ENCODE measurements at regions not wholly inside any gene's neighbourhood (a gene's known extent, or its start where the extent isn't known, plus 50 kb on each side); places are given as distances from the start of the nearest gene placed in this dataset.

- Histone ChIP-seq H3K27me3 (no peaks in the 10 kb centered on the region), H3K4me3 (no peak overlapping the region), H3K4me1 (no peaks in the 10 kb centered on the region), H3K36me3 (no peaks in the 10 kb centered on the region), H3K27ac (no peak overlapping the region), H3K9me3 (no peaks in the 10 kb centered on the region)
- TF ChIP-seq, protein P1, sequence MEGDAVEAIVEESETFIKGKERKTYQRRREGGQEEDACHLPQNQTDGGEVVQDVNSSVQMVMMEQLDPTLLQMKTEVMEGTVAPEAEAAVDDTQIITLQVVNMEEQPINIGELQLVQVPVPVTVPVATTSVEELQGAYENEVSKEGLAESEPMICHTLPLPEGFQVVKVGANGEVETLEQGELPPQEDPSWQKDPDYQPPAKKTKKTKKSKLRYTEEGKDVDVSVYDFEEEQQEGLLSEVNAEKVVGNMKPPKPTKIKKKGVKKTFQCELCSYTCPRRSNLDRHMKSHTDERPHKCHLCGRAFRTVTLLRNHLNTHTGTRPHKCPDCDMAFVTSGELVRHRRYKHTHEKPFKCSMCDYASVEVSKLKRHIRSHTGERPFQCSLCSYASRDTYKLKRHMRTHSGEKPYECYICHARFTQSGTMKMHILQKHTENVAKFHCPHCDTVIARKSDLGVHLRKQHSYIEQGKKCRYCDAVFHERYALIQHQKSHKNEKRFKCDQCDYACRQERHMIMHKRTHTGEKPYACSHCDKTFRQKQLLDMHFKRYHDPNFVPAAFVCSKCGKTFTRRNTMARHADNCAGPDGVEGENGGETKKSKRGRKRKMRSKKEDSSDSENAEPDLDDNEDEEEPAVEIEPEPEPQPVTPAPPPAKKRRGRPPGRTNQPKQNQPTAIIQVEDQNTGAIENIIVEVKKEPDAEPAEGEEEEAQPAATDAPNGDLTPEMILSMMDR (IDR thresholded peaks at IDR 0.05) = no peak
- no peak for ATAC-seq
- intact Hi-C loops (cut with DNase I) = loop anchor here in 1 of 10 donors (10.0 kb wide), 1 partner anchor 127 kb away; no protein-coding TSS in a partner anchor
- DNase-seq = no peak
- 82 to 89% methylated on average over 2 of the region's 2 CpGs for WGBS, 2 donors
Measured at GRCh38 chr4:12507868-12508481, 976.2 kb downstream of the RAB28 start.

GRCh38 chr4:12500409-12500808 lies 983.7 kb downstream of the RAB28 start:
- Histone ChIP-seq H3K27me3 (no peaks in the 10 kb centered on the region), H3K27ac (peak overlapping the region in 1 of 10 donors; percentile 5), H3K4me3 (no peak overlapping the region), H3K9me3 (no peaks in the 10 kb centered on the region), H3K36me3 (no peaks in the 10 kb centered on the region), H3K4me1 (peaks cover 0 to 14% (median 0%) of the 10 kb centered on the region in 9 donors)
- ATAC-seq = peak in 2 of 8 donors; percentile 55 to 74
- TF ChIP-seq, protein P1 (IDR thresholded peaks at IDR 0.05) = no peak
- no peak for DNase-seq
- intact Hi-C loops (cut with DNase I) = loop anchor here in 1 of 10 donors (10.0 kb wide), 1 partner anchor 134 kb away; no protein-coding TSS in a partner anchor

DNA sequence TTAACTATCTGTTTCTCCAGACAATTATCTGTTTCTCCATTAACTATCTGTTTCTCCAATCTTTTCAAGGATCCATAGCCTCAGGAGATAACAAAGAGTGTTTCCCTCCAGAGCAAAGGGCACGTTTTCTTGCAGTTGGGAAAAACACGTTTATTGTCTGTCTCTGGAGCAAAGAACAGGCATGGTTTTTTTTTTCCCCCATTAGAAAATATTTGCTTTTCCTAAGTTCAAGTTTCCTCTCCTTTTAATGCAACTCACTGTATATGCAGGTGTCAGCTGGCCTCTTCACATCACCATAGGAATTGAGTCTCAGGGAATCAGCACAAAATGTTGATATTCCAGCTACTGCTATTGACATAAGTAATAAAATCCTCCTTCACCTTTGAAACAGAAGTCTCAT lies 984.4 kb downstream of the RAB28 start:
- ATAC-seq = no peak
- Histone ChIP-seq H3K4me3 (no peak overlapping the region), H3K9me3 (no peaks in the 10 kb centered on the region), H3K27ac (no peak overlapping the region), H3K4me1 (peaks cover 0 to 14% (median 0%) of the 10 kb centered on the region in 9 donors), H3K36me3 (no peaks in the 10 kb centered on the region), H3K27me3 (no peaks in the 10 kb centered on the region)
- DNase-seq = no peak
- TF ChIP-seq, protein P1 (IDR thresholded peaks at IDR 0.05) = no peak
- intact Hi-C loops (cut with DNase I) = loop anchor here in 1 of 10 donors (10.0 kb wide), 1 partner anchor 135 kb away; no protein-coding TSS in a partner anchor
- WGBS, 2 donors = 31 to 34% methylated on average over 2 of the region's 2 CpGs

GRCh38 chr4:12495211-12495610 lies 988.9 kb downstream of the RAB28 start:
- no peak for DNase-seq
- Histone ChIP-seq H3K4me3 (no peak overlapping the region), H3K4me1 (peaks cover 0 to 5% (median 0%) of the 10 kb centered on the region in 9 donors), H3K27me3 (no peaks in the 10 kb centered on the region), H3K36me3 (no peaks in the 10 kb centered on the region), H3K9me3 (peaks cover 0 to 9% (median 0%) of the 10 kb centered on the region in 11 donors), H3K27ac (no peak overlapping the region)
- no peak for ATAC-seq
- TF ChIP-seq, protein P1 (IDR thresholded peaks at IDR 0.05) = no peak
- intact Hi-C loops (cut with DNase I) = no loop called here
